Myocyte (in vitro differentiated cells): ENCODE measurements at regions not wholly inside any gene's neighbourhood (a gene's known extent, or its start where the extent isn't known, plus 50 kb on each side); places are given as distances from the start of the nearest gene placed in this dataset.

Source experiments
- DNase-seq: peaks from one replicate; pipeline ENCODE4 v3.0.0-alpha.2; 2012; ENCODE audit warnings: low read depth

- DNase-seq, result no peak
These were observed 185.5 kb downstream of the SCP2D1 start for GRCh38 chr20:18999086-18999485.

GRCh38 chr20:19000078-19000477 lies 186.5 kb downstream of the SCP2D1 start:
- DNase-seq, result no peak

GRCh38 chr20:19001177-19001576 lies 187.6 kb downstream of the SCP2D1 start:
- DNase-seq, result no peak

- DNase-seq, result no peak
These were observed 190.1 kb downstream of the SCP2D1 start for GRCh38 chr20:19003366-19004336.

GRCh38 chr20:19004975-19005374 lies 191.4 kb downstream of the SCP2D1 start:
- DNase-seq, result no peak

GRCh38 chr20:19008497-19008896 lies 194.9 kb downstream of the SCP2D1 start:
- no peak for DNase-seq

GRCh38 chr20:19009081-19009688 lies 195.6 kb downstream of the SCP2D1 start:
- no peak for DNase-seq

- no peak for DNase-seq
These were observed 199.1 kb downstream of the SCP2D1 start for GRCh38 chr20:19012676-19013075.

GRCh38 chr20:19013907-19014306 lies 198.5 kb upstream of the SLC24A3 start:
- no peak for DNase-seq

GRCh38 chr20:19015351-19016139 lies 196.9 kb upstream of the SLC24A3 start:
- no peak for DNase-seq

GRCh38 chr20:19016140-19016497 lies 196.3 kb upstream of the SLC24A3 start:
- no peak for DNase-seq

- DNase-seq, result no peak
These were observed 195.2 kb upstream of the SLC24A3 start for GRCh38 chr20:19017104-19017690.

GRCh38 chr20:19018881-19019280 lies 193.6 kb upstream of the SLC24A3 start:
- no peak for DNase-seq

GRCh38 chr20:19019734-19020364 lies 192.6 kb upstream of the SLC24A3 start:
- DNase-seq, result no peak

GRCh38 chr20:19021406-19022117 lies 190.9 kb upstream of the SLC24A3 start:
- DNase-seq, result no peak

GRCh38 chr20:19022118-19022575 lies 190.3 kb upstream of the SLC24A3 start:
- no peak for DNase-seq

GRCh38 chr20:19022791-19023448 lies 189.5 kb upstream of the SLC24A3 start:
- DNase-seq, result no peak

GRCh38 chr20:19024296-19025035 lies 188.0 kb upstream of the SLC24A3 start:
- DNase-seq, result no peak
